Neural crest cell (in vitro differentiated cells): ENCODE measurements at regions not wholly inside any gene's neighbourhood (a gene's known extent, or its start where the extent isn't known, plus 50 kb on each side); places are given as distances from the start of the nearest gene placed in this dataset.

Experiments used
- DNase-seq: peaks from one replicate; pipeline ENCODE4 v3.0.0; 2021; ENCODE audit warnings: low read depth, mixed read lengths, low spot score
- H3K27ac Mint-ChIP-seq: one replicate; pipeline ENCODE4 v1.8.0; 2021; ENCODE audit warnings: mild to moderate bottlenecking, mixed read lengths; ENCODE audit not compliant: unreplicated experiment
- H3K27me3 Mint-ChIP-seq: 2 replicates; pipeline ENCODE4 v1.8.0; 2021; ENCODE audit warnings: low read depth, mild to moderate bottlenecking, mixed read lengths
- H3K36me3 Mint-ChIP-seq: 2 replicates; pipeline ENCODE4 v1.8.0; 2021; ENCODE audit warnings: low read depth, mild to moderate bottlenecking, mixed read lengths
- H3K4me1 Mint-ChIP-seq: 2 replicates; pipeline ENCODE4 v1.8.0; 2021; ENCODE audit warnings: mixed read lengths
- H3K4me3 Mint-ChIP-seq: one replicate; pipeline ENCODE4 v1.8.0; 2021; ENCODE audit warnings: mild to moderate bottlenecking, mixed read lengths
- H3K9me3 Mint-ChIP-seq: 2 replicates; pipeline ENCODE4 v1.8.0; 2021; ENCODE audit warnings: mixed read lengths
- CTCF ChIP-seq: fragments of 200-600 bp; sonication (generic); conservative IDR thresholded peaks from 2 replicates; pipeline ENCODE4 v1.5.0; 2021; ENCODE audit warnings: antibody characterized with exemption, mild to moderate bottlenecking

- H3K4me3 Mint-ChIP-seq: no peak overlapping the region
- H3K36me3 Mint-ChIP-seq: no peaks in the 10 kb centered on the region
- H3K4me1 Mint-ChIP-seq: peaks cover 8% of the 10 kb centered on the region
- no peak for DNase-seq
- H3K27ac Mint-ChIP-seq: no peak overlapping the region
- TF ChIP-seq CTCF: no peak
- H3K27me3 Mint-ChIP-seq: no peaks in the 10 kb centered on the region
- H3K9me3 Mint-ChIP-seq: no peaks in the 10 kb centered on the region
These were observed 95.7 kb downstream of the TEX51 start for GRCh38 chr2:126994340-126994777.

- Mint-ChIP-seq H3K9me3 (no peaks in the 10 kb centered on the region), H3K27ac (no peak overlapping the region), H3K36me3 (no peaks in the 10 kb centered on the region), H3K4me3 (no peak overlapping the region), H3K27me3 (no peaks in the 10 kb centered on the region), H3K4me1 (peaks cover 4% of the 10 kb centered on the region)
- TF ChIP-seq CTCF: no peak
- DNase-seq: no peak
These were observed 97.1 kb downstream of the TEX51 start for GRCh38 chr2:126995621-126996377.

GRCh38 chr2:126996378-126996699, 97.6 kb downstream of the TEX51 start:
- no peak for DNase-seq
- TF ChIP-seq CTCF: no peak
- no peaks in the 10 kb centered on the region for H3K9me3 Mint-ChIP-seq
- no peak overlapping the region for H3K4me3 Mint-ChIP-seq
- H3K36me3 Mint-ChIP-seq: no peaks in the 10 kb centered on the region
- H3K27me3 Mint-ChIP-seq: no peaks in the 10 kb centered on the region
- no peaks in the 10 kb centered on the region for H3K4me1 Mint-ChIP-seq
- no peak overlapping the region for H3K27ac Mint-ChIP-seq
